ENCODE measurements at regions not wholly inside any gene's neighbourhood (a gene's known extent, or its start where the extent isn't known, plus 50 kb on each side); places are given as distances from the start of the nearest gene placed in this dataset.

DNA sequence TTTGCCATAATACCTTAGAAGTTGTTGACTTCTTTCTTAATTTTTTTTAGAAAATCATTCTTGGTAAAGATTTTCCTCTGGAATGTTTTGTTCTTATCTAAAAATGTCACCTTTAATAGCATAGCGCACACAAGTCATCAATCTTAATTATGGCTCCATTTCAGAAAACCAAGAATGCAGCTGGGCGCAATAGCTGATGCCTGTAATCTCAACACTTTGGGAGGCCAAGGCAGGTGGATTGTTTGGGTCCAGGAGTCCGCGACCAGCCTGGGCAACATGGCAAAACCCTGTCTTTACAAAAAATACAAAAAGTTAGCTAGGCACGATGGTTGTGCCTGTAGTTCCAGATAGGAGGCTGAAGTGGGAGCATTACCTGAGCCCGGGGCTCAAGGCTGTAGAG is 125.6 kb upstream of the EOMES start:
- ATAC-seq = no peak
- Histone ChIP-seq H3K27me3 (no peaks in the 10 kb centered on the region), H3K4me1 (no peaks in the 10 kb centered on the region), H3K27ac (no peak overlapping the region), H3K36me3 (no peaks in the 10 kb centered on the region), H3K9me3 (no peaks in the 10 kb centered on the region), H3K4me3 (no peak overlapping the region)
- DNase-seq = no peak
- TF ChIP-seq, protein P1, sequence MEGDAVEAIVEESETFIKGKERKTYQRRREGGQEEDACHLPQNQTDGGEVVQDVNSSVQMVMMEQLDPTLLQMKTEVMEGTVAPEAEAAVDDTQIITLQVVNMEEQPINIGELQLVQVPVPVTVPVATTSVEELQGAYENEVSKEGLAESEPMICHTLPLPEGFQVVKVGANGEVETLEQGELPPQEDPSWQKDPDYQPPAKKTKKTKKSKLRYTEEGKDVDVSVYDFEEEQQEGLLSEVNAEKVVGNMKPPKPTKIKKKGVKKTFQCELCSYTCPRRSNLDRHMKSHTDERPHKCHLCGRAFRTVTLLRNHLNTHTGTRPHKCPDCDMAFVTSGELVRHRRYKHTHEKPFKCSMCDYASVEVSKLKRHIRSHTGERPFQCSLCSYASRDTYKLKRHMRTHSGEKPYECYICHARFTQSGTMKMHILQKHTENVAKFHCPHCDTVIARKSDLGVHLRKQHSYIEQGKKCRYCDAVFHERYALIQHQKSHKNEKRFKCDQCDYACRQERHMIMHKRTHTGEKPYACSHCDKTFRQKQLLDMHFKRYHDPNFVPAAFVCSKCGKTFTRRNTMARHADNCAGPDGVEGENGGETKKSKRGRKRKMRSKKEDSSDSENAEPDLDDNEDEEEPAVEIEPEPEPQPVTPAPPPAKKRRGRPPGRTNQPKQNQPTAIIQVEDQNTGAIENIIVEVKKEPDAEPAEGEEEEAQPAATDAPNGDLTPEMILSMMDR (IDR thresholded peaks at IDR 0.05) = no peak
- intact Hi-C loops (cut with DNase I) = no loop called here

DNA sequence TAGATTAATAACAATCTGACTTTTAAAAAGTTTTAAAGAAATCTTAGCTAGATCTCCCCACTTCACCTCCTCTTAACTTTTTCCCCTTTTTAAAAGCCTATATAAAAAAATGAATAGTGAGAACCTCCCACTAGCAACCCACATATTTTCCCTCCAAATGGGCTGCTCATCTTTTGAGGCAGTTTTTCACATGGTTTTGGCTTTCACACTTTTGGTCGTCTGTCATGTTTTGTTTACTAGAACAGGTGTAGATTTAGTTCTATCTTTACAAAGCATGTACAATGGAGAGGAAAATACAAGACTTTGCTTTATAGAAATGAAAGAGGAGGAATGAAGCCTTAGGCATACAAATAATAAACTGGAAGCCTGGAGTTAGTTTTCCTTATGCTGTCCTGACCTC is 126.7 kb upstream of the EOMES start:
- no peak for ATAC-seq

DNA sequence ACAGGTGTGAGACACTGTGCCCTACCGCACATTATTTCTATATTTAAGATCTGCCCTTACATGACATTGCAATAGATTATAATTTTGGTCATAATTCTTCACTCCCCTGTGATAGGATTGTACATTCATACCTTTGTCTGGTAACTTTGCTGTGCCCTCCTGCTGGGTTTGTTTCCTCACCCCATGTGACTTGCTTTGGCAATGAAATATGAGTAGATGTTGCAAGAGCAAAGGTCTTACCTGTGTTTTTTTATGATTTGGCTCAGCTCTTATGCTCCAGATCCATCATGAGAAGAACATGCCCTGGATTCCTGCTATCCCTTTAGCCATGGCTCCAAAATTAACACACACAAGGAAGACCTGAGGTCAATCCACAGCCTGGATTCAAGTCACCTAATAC is 137.7 kb upstream of the EOMES start:
- TF ChIP-seq, protein P1 (IDR thresholded peaks at IDR 0.05) = no peak
- Histone ChIP-seq H3K9me3 (no peaks in the 10 kb centered on the region), H3K27ac (no peak overlapping the region), H3K4me1 (no peaks in the 10 kb centered on the region), H3K4me3 (no peak overlapping the region), H3K27me3 (no peaks in the 10 kb centered on the region), H3K36me3 (no peaks in the 10 kb centered on the region)
- intact Hi-C loops (cut with DNase I) = no loop called here
- no peak for ATAC-seq
- no peak for DNase-seq

More for the DNA sequence above, 126.7 kb upstream of the EOMES start:
- Histone ChIP-seq H3K27me3 (no peaks in the 10 kb centered on the region), H3K36me3 (no peaks in the 10 kb centered on the region), H3K27ac (no peak overlapping the region), H3K4me3 (no peak overlapping the region), H3K4me1 (no peaks in the 10 kb centered on the region), H3K9me3 (no peaks in the 10 kb centered on the region)
- intact Hi-C loops (cut with DNase I) = no loop called here
- TF ChIP-seq, protein P1 (IDR thresholded peaks at IDR 0.05) = no peak
- no peak for DNase-seq

DNA sequence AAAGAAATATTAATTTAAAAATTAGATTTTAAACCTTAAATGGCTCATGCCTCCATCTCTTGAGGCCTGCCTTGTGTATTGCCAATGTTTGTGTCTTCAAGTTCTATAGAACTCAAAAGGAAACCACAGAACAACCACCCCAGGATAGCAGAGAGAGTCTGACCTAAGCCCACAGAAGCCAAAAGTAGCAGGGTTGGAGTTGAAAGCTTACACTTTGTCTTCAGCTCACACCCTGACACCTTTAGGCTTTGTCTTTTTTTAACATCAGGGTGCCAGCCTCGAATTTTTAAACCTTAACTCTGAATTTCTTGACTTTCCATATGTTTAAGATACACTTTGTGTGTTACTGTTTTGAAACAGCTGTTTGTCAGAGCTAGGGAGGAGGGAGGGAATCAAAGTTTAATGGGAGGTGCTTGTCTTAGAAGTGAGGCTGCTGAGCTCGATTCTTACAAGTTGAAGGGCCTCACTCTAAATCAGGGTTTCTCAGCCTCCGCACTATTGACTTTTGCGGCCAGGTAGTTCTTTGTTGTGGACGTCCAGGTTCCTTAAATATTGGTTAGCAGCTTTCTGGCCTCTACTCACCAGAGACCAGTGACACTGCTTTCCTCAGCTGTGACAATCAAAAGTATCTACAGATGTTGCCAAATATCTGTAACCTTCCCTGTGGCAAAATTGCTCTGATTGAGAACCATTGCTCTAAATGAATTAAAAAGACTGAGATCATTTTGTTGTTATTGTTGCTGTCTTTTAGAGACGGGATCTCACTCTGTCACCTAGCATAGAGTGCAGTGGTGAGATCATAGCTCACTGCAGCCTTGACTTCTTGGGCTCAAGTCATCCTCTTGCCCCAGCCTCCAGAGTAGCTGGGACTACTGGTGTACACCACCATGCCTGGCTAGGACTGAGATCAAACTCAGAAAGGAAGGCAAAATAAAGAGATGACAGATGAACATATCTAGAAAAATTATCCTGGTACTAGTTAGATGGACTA is 139.2 kb upstream of the EOMES start:
- no peak overlapping the region for H3K27ac ChIP-seq
- intact Hi-C loops (cut with DNase I) = no loop called here
- no peaks in the 10 kb centered on the region for H3K36me3 ChIP-seq
- no peaks in the 10 kb centered on the region for H3K4me1 ChIP-seq
- TF ChIP-seq, protein P1 (IDR thresholded peaks at IDR 0.05) = no peak
- H3K27me3 ChIP-seq = no peaks in the 10 kb centered on the region
- ATAC-seq = no peak
- no peak overlapping the region for H3K4me3 ChIP-seq
- DNase-seq = no peak
- no peaks in the 10 kb centered on the region for H3K9me3 ChIP-seq

DNA sequence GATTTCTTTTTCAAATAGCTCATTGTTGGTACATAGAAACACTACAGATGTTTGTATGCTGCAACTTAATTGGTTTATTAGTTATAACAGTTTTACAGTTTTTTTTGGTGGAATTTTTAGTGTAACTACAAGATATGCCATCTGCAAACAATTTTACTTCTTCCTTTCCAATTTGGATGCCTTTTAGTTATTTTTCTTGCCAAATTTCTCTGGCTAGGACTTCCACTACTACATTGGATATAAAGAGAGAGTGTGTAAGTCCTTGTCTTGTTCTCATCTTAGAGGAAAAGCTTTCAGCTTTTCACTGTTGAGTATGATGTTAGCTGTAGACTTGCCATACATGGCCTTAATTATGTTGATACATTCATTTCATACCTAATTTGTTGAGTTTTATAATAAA is 143.6 kb upstream of the EOMES start:
- TF ChIP-seq, protein P1 (IDR thresholded peaks at IDR 0.05) = no peak
- no peak overlapping the region for H3K27ac ChIP-seq

More for the DNA sequence above, 143.6 kb upstream of the EOMES start:
- intact Hi-C loops (cut with DNase I) = no loop called here
- H3K9me3 ChIP-seq = peaks cover 8% of the 10 kb centered on the region
- H3K27me3 ChIP-seq = no peaks in the 10 kb centered on the region
- ATAC-seq (no peak), DNase-seq (no peak)
- H3K4me1 ChIP-seq = no peaks in the 10 kb centered on the region
- no peaks in the 10 kb centered on the region for H3K36me3 ChIP-seq
- H3K4me3 ChIP-seq = no peak overlapping the region
